ENCODE measurements at regions not wholly inside any gene's neighbourhood (a gene's known extent, or its start where the extent isn't known, plus 50 kb on each side); places are given as distances from the start of the nearest gene placed in this dataset.

DNA sequence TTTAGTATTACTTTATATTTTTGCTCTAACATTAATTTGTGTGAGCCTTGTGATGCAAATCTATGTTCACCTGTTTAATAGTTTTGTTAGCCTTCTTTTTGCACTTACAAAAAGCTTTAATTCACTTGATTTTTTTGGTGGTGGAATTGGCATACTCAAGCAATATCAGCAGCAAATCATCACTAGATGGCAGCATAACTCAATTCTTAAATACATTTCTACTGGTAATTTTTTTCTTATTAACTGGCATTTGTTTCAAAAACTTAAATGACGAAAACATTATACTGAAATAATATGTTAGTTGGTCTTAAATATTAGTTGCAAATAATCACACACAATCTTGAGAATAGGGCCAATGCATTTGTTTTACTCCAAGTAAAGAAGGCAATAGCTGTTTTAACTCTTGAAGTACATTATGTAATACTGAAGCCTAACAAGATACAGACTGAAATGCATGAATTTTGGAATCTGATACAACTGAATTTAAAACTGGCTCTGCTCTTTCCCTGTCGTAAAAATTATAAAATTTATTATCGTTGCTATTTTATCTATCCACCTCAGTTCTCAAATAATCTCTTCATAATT lies 151.5 kb downstream of the ATXN7L3B start:
- TF ChIP-seq POLR2AphosphoS5 (IDR thresholded peaks at IDR 0.05) (no peak), POLR2A (IDR thresholded peaks at IDR 0.05) (no peak), EP300 (IDR thresholded peaks at IDR 0.05) (no peak)
- TF ChIP-seq, protein P1, sequence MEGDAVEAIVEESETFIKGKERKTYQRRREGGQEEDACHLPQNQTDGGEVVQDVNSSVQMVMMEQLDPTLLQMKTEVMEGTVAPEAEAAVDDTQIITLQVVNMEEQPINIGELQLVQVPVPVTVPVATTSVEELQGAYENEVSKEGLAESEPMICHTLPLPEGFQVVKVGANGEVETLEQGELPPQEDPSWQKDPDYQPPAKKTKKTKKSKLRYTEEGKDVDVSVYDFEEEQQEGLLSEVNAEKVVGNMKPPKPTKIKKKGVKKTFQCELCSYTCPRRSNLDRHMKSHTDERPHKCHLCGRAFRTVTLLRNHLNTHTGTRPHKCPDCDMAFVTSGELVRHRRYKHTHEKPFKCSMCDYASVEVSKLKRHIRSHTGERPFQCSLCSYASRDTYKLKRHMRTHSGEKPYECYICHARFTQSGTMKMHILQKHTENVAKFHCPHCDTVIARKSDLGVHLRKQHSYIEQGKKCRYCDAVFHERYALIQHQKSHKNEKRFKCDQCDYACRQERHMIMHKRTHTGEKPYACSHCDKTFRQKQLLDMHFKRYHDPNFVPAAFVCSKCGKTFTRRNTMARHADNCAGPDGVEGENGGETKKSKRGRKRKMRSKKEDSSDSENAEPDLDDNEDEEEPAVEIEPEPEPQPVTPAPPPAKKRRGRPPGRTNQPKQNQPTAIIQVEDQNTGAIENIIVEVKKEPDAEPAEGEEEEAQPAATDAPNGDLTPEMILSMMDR (IDR thresholded peaks at IDR 0.05) = peak in 1 of 4 experiments; percentile 38
- no peak for DNase-seq
- intact Hi-C loops (cut with DNase I) = loop anchor here (10.0 kb wide), 1 partner anchor 606 kb away; no protein-coding TSS in a partner anchor

DNA sequence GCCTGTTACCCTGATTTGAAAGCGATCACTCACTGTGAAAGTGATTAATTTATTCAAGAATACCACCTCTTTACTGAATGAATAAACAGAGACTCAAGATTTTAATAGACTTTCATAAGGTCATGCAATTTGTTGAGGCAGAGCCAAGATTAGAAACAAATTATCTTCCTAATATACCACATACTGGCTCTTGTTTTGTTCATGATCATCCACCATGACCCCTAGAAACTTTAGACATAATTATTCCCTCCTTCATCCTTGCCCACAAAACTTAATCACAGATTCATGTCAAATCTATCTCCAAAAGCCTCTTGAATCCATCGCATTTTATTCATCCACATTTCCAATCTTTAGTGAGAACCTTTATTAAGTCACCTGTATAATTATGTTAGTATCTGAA lies 152.3 kb downstream of the ATXN7L3B start:
- H3K4me3 ChIP-seq = no peak overlapping the region
- H3K9me3 ChIP-seq = no peaks in the 10 kb centered on the region
- no peaks in the 10 kb centered on the region for H3K4me1 ChIP-seq
- no peak for DNase-seq
- 90 to 91% methylated on average over 2 of the region's 2 CpGs for WGBS, 2 donors
- no peaks in the 10 kb centered on the region for H3K27me3 ChIP-seq
- no peak overlapping the region for H3K27ac ChIP-seq
- H3K36me3 ChIP-seq = no peaks in the 10 kb centered on the region
- TF ChIP-seq POLR2AphosphoS5 (IDR thresholded peaks at IDR 0.05) (no peak), EP300 (IDR thresholded peaks at IDR 0.05) (no peak)
- TF ChIP-seq, protein P1 (IDR thresholded peaks at IDR 0.05) = no peak
- intact Hi-C loops (cut with DNase I) = loop anchor here (10.0 kb wide), 1 partner anchor 605 kb away; no protein-coding TSS in a partner anchor

More for the DNA sequence above, 151.5 kb downstream of the ATXN7L3B start:
- Histone ChIP-seq H3K27ac (no peak overlapping the region), H3K36me3 (no peaks in the 10 kb centered on the region), H3K27me3 (no peaks in the 10 kb centered on the region), H3K4me3 (no peak overlapping the region), H3K9me3 (no peaks in the 10 kb centered on the region), H3K4me1 (no peaks in the 10 kb centered on the region)
- 38 to 51% methylated on average over 3 of the region's 3 CpGs for WGBS, 2 donors

- Histone ChIP-seq H3K36me3 (no peaks in the 10 kb centered on the region), H3K27ac (no peak overlapping the region), H3K4me3 (no peak overlapping the region), H3K4me1 (no peaks in the 10 kb centered on the region), H3K9me3 (no peaks in the 10 kb centered on the region), H3K27me3 (no peaks in the 10 kb centered on the region)
- no peak for DNase-seq
- TF ChIP-seq EP300 (IDR thresholded peaks at IDR 0.05) (no peak), POLR2A (IDR thresholded peaks at IDR 0.05) (no peak), POLR2AphosphoS5 (IDR thresholded peaks at IDR 0.05) (no peak)
- TF ChIP-seq, protein P1 (IDR thresholded peaks at IDR 0.05) = no peak
- WGBS, 2 donors = 83 to 87% methylated on average over 2 of the region's 2 CpGs
- intact Hi-C loops (cut with DNase I) = no loop called here
These were observed 181.8 kb downstream of the ATXN7L3B start for GRCh38 chr12:74719447-74719846.

DNA sequence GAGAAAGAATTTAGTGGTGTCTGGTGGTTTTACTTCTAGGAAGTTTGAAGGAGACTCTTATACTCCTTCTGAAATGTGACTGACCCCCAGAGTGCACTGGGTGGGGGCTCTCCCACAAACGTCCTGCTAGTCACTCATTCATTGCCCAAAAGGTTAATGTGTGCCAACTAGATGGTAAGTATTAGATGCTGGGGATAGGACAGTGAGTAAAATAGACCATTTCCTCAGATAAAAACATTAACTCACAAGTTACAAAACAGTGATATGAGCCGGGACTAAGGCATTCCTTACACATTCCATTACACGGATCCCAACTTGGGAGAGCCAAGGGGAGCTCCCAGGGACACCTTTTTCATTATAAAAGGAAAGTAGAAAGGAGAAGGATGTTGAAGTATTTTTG lies 185.1 kb downstream of the ATXN7L3B start:
- H3K4me1 ChIP-seq = no peaks in the 10 kb centered on the region
- no peaks in the 10 kb centered on the region for H3K27me3 ChIP-seq
- 51 to 67% methylated on average over 3 of the region's 3 CpGs for WGBS, 2 donors
- H3K4me3 ChIP-seq = no peak overlapping the region
- no peak overlapping the region for H3K27ac ChIP-seq
- H3K36me3 ChIP-seq = no peaks in the 10 kb centered on the region
- DNase-seq = no peak
- no peaks in the 10 kb centered on the region for H3K9me3 ChIP-seq
- intact Hi-C loops (cut with DNase I) = no loop called here
- no peak for TF ChIP-seq POLR2A (IDR thresholded peaks at IDR 0.05)
- no peak for TF ChIP-seq EP300 (IDR thresholded peaks at IDR 0.05)
- TF ChIP-seq, protein P1 (IDR thresholded peaks at IDR 0.05) = no peak
- no peak for TF ChIP-seq POLR2AphosphoS5 (IDR thresholded peaks at IDR 0.05)

- Histone ChIP-seq H3K4me3 (no peak overlapping the region), H3K9me3 (no peaks in the 10 kb centered on the region), H3K36me3 (no peaks in the 10 kb centered on the region), H3K27ac (no peak overlapping the region), H3K27me3 (no peaks in the 10 kb centered on the region), H3K4me1 (no peaks in the 10 kb centered on the region)
- WGBS, 2 donors = 79 to 83% methylated on average over 1 of the region's 1 CpG
- intact Hi-C loops (cut with DNase I) = no loop called here
- no peak for TF ChIP-seq POLR2AphosphoS5 (IDR thresholded peaks at IDR 0.05)
- TF ChIP-seq EP300 (IDR thresholded peaks at IDR 0.05) = no peak
- TF ChIP-seq, protein P1 (IDR thresholded peaks at IDR 0.05) = no peak
- TF ChIP-seq POLR2A (IDR thresholded peaks at IDR 0.05) = no peak
- no peak for DNase-seq
These were observed 187.5 kb downstream of the ATXN7L3B start for GRCh38 chr12:74725154-74725553.

Measured in sigmoid colon (tissue), 6 donors.